ENCODE measurements at regions not wholly inside any gene's neighbourhood (a gene's known extent, or its start where the extent isn't known, plus 50 kb on each side); places are given as distances from the start of the nearest gene placed in this dataset.

GRCh38 chr12:24544368-24544767, 404.5 kb downstream of the BCAT1 start:
- Mint-ChIP-seq H3K4me1 (0 out of 2 replicates have a peak, but pooled peaks cover 3% of the 10 kb centered on the region), H3K36me3 (no peaks in the 10 kb centered on the region; the same call in 1 of the 2 replicates), H3K9me3 (no peaks in the 10 kb centered on the region), H3K27me3 (ENCODE audit: low read depth) (no peaks in the 10 kb centered on the region), H3K4me3 (no peak overlapping the region), H3K27ac (no peak overlapping the region)
- POLR2A ChIA-PET, result no interaction called here
- no peak for DNase-seq (ENCODE audit: low spot score)
- no peak for ATAC-seq
- TF ChIP-seq STAT6 (CRISPR knock-in tag; conservative IDR thresholded peaks at IDR 0.05; ENCODE audit: low read depth), result no peak
- no peak for TF ChIP-seq ZNF512 (CRISPR knock-in tag; IDR thresholded peaks at IDR 0.05; ENCODE audit: borderline replicate concordance)
- no peak for TF ChIP-seq E2F1 (CRISPR knock-in tag; IDR thresholded peaks at IDR 0.05)
- no peak for TF ChIP-seq FOXP4 (CRISPR knock-in tag; IDR thresholded peaks at IDR 0.05)
- no peak for TF ChIP-seq CDX4 (CRISPR knock-in tag; IDR thresholded peaks at IDR 0.05; ENCODE audit: borderline replicate concordance)
- TF ChIP-seq ZNF121 (CRISPR knock-in tag; IDR thresholded peaks at IDR 0.05), result no peak
- no peak for TF ChIP-seq ERG (CRISPR knock-in tag; IDR thresholded peaks at IDR 0.05)
- no peak for TF ChIP-seq CBFB (CRISPR knock-in tag; IDR thresholded peaks at IDR 0.05; ENCODE audit: low read depth)
- TF ChIP-seq FOXK1 (CRISPR knock-in tag; IDR thresholded peaks at IDR 0.05), result no peak
- no peak for TF ChIP-seq GTF2I (CRISPR knock-in tag; conservative IDR thresholded peaks at IDR 0.05)
- TF ChIP-seq ZNF396 (CRISPR knock-in tag; IDR thresholded peaks at IDR 0.05; ENCODE audit: borderline replicate concordance), result no peak
- no peak for TF ChIP-seq SP1 (CRISPR knock-in tag; conservative IDR thresholded peaks at IDR 0.05)
- no peak for TF ChIP-seq TP53 (CRISPR knock-in tag; IDR thresholded peaks at IDR 0.05)
- no peak for TF ChIP-seq ATF1 (CRISPR knock-in tag; IDR thresholded peaks at IDR 0.05)
- TF ChIP-seq KAT7 (CRISPR knock-in tag; IDR thresholded peaks at IDR 0.05; ENCODE audit: borderline replicate concordance), result no peak
- TF ChIP-seq JUN (CRISPR knock-in tag; IDR thresholded peaks at IDR 0.05), result no peak
- TF ChIP-seq GRHL2 (CRISPR knock-in tag; IDR thresholded peaks at IDR 0.05; ENCODE audit: insufficient replicate concordance, severe bottlenecking), result no peak
- TF ChIP-seq NR1H2 (CRISPR knock-in tag; IDR thresholded peaks at IDR 0.05), result no peak
- CTCF ChIA-PET, result no interaction called here

Measured in WTC11 (cell line).